ENCODE measurements at regions not wholly inside any gene's neighbourhood (a gene's known extent, or its start where the extent isn't known, plus 50 kb on each side); places are given as distances from the start of the nearest gene placed in this dataset.

DNA sequence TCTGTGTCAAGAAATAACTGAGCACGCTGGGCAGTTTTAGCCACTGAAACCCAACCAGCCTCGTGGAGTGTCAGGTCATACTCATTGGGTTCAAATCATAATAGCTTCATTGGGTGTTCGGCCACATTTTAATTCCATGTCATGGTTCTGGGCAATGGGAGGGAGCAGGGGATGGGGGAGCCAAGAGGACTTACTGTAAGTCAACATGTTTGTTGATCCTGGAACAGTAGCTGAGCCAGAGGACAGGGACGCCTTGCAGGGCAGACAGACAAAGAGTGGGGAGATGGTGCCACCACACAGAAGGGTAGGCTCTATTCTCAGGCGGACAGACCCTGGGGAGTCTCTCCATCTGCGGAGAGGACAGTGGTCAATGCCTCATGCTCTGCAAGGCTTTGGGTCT lies 161.1 kb downstream of the ZBTB18 start:
- TF ChIP-seq, protein P1, sequence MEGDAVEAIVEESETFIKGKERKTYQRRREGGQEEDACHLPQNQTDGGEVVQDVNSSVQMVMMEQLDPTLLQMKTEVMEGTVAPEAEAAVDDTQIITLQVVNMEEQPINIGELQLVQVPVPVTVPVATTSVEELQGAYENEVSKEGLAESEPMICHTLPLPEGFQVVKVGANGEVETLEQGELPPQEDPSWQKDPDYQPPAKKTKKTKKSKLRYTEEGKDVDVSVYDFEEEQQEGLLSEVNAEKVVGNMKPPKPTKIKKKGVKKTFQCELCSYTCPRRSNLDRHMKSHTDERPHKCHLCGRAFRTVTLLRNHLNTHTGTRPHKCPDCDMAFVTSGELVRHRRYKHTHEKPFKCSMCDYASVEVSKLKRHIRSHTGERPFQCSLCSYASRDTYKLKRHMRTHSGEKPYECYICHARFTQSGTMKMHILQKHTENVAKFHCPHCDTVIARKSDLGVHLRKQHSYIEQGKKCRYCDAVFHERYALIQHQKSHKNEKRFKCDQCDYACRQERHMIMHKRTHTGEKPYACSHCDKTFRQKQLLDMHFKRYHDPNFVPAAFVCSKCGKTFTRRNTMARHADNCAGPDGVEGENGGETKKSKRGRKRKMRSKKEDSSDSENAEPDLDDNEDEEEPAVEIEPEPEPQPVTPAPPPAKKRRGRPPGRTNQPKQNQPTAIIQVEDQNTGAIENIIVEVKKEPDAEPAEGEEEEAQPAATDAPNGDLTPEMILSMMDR (IDR thresholded peaks at IDR 0.05) = no peak
- TF ChIP-seq POLR2AphosphoS5 (IDR thresholded peaks at IDR 0.05; ENCODE audit: low read depth, low read length) = no peak

Measured in Panc1 (cell line).